Stimulated activated naive CD8-positive, alpha-beta T cell treated with anti-CD3 and anti-CD28 coated beads, Interleukin-15, Interleukin-2, amounts not matched to agents 100 ng/mL and 50 ng/mL, for 24 hours (primary cell): ENCODE measurements at regions not wholly inside any gene's neighbourhood (a gene's known extent, or its start where the extent isn't known, plus 50 kb on each side); places are given as distances from the start of the nearest gene placed in this dataset.

Source experiments
- H3K27ac Mint-ChIP-seq: one replicate; pipeline ENCODE4 v1.8.0; 2021; ENCODE audit warnings: mild to moderate bottlenecking, mixed read lengths
- H3K27me3 Mint-ChIP-seq: one replicate; pipeline ENCODE4 v1.8.0; 2021; ENCODE audit warnings: mixed read lengths
- H3K36me3 Mint-ChIP-seq: one replicate; pipeline ENCODE4 v1.8.0; 2021; ENCODE audit warnings: low read depth, mixed read lengths
- H3K4me1 Mint-ChIP-seq: one replicate; pipeline ENCODE4 v1.8.0; 2021; ENCODE audit warnings: low read depth, mixed read lengths
- H3K4me3 Mint-ChIP-seq: one replicate; pipeline ENCODE4 v1.8.0; 2021; ENCODE audit warnings: mild to moderate bottlenecking, mixed read lengths
- H3K9me3 Mint-ChIP-seq: one replicate; pipeline ENCODE4 v1.8.0; 2021; ENCODE audit warnings: mixed read lengths

DNA sequence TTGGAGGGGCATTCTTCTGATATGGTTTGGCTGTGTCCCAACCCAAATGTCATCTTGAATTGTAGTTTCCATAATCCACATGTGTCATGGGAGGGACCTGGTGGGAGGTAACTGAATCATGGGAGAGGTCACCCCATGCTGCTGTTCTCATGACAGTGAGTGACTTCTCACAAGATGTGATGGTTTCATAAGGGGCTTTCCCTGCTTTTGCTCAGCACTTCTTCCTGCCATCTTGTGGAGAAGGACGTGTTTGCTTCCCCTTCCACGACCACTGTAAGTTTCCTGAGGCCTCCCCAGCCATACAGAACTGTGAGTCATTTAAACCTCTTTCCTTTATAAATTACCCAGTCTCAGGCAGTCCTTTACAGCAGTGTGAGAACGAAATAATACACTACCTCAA lies 382.4 kb downstream of the VRK1 start:
- H3K4me1 Mint-ChIP-seq, result peaks cover 43% of the 10 kb centered on the region
- no peaks in the 10 kb centered on the region for H3K36me3 Mint-ChIP-seq
- H3K4me3 Mint-ChIP-seq, result peak overlapping the region; percentile 69

GRCh38 chr14:97180304-97181200 lies 383.4 kb downstream of the VRK1 start:
- Mint-ChIP-seq H3K9me3 (peaks cover 10% of the 10 kb centered on the region), H3K4me3 (no peak overlapping the region), H3K27me3 (no peaks in the 10 kb centered on the region), H3K4me1 (peaks cover 43% of the 10 kb centered on the region), H3K36me3 (no peaks in the 10 kb centered on the region), H3K27ac (peak overlapping the region; percentile 96)

More for the DNA sequence above, 382.4 kb downstream of the VRK1 start:
- Mint-ChIP-seq H3K27me3 (no peaks in the 10 kb centered on the region), H3K27ac (peak overlapping the region; percentile 96), H3K9me3 (peaks cover 10% of the 10 kb centered on the region)

GRCh38 chr14:97185186-97185585 lies 388.0 kb downstream of the VRK1 start:
- Mint-ChIP-seq H3K9me3 (peaks cover 6% of the 10 kb centered on the region), H3K4me3 (no peak overlapping the region), H3K36me3 (no peaks in the 10 kb centered on the region), H3K4me1 (peaks cover 11% of the 10 kb centered on the region), H3K27ac (no peak overlapping the region), H3K27me3 (no peaks in the 10 kb centered on the region)

DNA sequence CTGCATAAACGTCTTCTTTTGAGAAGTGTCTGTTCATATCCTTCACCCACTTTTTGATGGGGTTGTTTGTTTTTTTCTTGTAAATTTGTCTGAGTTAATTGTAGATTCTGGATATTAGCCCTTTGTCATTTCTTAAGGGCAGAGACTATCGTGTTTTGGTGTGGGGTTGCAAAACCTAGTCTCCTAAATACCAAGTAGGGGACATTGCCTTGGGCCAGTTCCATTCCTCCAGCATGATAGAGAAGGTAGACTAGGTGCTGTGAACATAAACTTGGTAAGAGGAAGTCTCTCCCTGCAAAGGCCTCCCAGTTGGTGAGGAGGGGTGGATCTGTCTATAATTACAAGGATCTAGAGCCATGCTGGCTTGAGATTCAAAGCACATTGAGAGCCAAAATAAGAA lies 390.7 kb downstream of the VRK1 start:
- no peak overlapping the region for H3K27ac Mint-ChIP-seq
- H3K4me3 Mint-ChIP-seq, result no peak overlapping the region
- no peaks in the 10 kb centered on the region for H3K9me3 Mint-ChIP-seq
- no peaks in the 10 kb centered on the region for H3K27me3 Mint-ChIP-seq
- H3K36me3 Mint-ChIP-seq, result no peaks in the 10 kb centered on the region
- H3K4me1 Mint-ChIP-seq, result no peaks in the 10 kb centered on the region

DNA sequence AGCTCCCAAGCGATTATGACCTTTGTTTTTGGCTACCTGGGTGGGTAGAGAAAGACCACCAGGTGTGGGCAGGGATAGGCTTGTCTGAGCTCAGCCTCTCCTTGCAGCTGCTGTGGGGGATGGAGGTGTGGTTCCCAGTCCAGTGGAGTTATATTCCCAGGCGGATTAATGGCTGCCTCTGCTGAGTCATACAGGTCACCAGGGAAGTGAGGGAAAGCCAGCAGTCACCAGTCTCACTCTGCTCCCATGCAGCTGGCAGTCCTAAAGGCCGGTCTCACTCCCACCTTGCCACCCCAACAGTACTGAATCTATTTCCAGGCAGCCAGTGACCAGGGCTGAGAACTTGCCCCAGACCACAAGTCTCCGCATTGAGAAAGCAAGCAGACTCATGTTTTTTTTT lies 399.2 kb downstream of the VRK1 start:
- Mint-ChIP-seq H3K27me3 (no peaks in the 10 kb centered on the region), H3K36me3 (peaks cover 8% of the 10 kb centered on the region), H3K4me3 (no peak overlapping the region), H3K4me1 (no peaks in the 10 kb centered on the region), H3K27ac (no peak overlapping the region), H3K9me3 (peaks cover 14% of the 10 kb centered on the region)

DNA sequence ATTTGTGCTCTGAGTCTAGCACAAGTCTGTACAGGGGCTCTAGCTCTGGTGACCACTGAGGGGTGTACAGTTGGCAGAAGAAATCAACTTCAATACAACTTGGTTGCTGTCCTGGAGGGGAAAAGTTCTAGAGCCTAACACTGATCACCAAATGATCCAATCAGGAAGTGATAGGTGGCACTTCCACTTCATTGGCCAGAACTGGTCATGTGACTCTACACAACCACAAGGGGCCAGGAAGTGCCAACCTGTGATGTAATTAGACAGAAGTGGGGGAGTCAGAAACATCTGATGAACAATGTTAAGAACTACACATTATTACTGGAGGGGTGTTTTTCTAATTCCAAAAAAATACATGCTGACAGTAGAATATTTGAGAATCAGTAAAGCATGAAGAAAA lies 401.6 kb downstream of the VRK1 start:
- Mint-ChIP-seq H3K27me3 (peaks cover 7% of the 10 kb centered on the region), H3K27ac (peak overlapping the region; percentile 26), H3K9me3 (peaks cover 14% of the 10 kb centered on the region), H3K4me3 (no peak overlapping the region), H3K36me3 (peaks cover 8% of the 10 kb centered on the region), H3K4me1 (no peaks in the 10 kb centered on the region)

- H3K4me1 Mint-ChIP-seq, result no peaks in the 10 kb centered on the region
- peaks cover 4% of the 10 kb centered on the region for H3K36me3 Mint-ChIP-seq
Measured at GRCh38 chr14:97200245-97200644, 403.1 kb downstream of the VRK1 start.

DNA sequence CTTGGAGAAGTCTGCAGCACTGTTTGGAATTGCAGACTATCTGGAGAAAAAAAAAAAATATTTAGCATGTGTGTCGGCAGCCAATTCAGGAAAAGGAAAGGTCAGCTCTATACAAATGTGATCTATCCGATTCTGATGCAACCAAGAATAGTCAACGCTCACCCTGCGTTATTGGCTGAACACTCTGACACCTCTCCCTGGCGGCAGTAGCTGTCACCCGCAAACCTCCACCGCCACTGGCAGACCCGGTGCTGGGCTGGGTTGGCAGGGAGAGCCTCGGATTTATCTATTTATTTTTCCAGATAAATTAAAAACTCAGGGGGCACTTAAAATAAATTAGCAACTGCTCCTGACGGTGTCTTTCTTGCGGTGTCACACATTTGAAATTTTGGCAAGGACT lies 409.7 kb downstream of the VRK1 start:
- Mint-ChIP-seq H3K9me3 (no peaks in the 10 kb centered on the region), H3K27me3 (peaks cover 11% of the 10 kb centered on the region), H3K27ac (no peak overlapping the region), H3K36me3 (no peaks in the 10 kb centered on the region), H3K4me1 (no peaks in the 10 kb centered on the region), H3K4me3 (no peak overlapping the region)

More at GRCh38 chr14:97200245-97200644, 403.1 kb downstream of the VRK1 start:
- Mint-ChIP-seq H3K9me3 (peaks cover 10% of the 10 kb centered on the region), H3K27ac (no peak overlapping the region), H3K4me3 (no peak overlapping the region), H3K27me3 (peaks cover 11% of the 10 kb centered on the region)

GRCh38 chr14:97210202-97210601 lies 413.0 kb downstream of the VRK1 start:
- Mint-ChIP-seq H3K9me3 (no peaks in the 10 kb centered on the region), H3K4me3 (no peak overlapping the region), H3K36me3 (no peaks in the 10 kb centered on the region), H3K27me3 (no peaks in the 10 kb centered on the region), H3K4me1 (no peaks in the 10 kb centered on the region), H3K27ac (no peak overlapping the region)

DNA sequence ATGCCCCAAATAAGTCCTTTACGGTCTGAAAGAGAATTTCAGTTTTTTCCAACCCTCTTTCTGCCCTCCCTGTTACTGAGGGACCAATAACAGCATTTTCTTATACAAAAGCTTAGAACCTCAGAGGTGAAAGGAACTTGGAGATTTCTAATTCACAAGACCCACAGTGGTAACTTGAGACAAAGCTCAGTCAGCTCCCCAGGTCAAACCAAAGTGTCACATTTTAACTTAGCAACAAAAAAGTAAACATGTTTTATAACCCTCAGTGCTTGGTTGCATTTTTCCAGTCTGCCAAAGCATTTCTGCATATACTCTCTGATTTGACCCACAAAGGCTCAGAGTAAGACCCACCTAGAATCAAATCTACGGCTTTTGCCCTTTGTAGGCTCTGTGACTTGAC lies 415.2 kb downstream of the VRK1 start:
- H3K9me3 Mint-ChIP-seq, result no peaks in the 10 kb centered on the region
- H3K27me3 Mint-ChIP-seq, result peaks cover 9% of the 10 kb centered on the region
- H3K4me3 Mint-ChIP-seq, result no peak overlapping the region

DNA sequence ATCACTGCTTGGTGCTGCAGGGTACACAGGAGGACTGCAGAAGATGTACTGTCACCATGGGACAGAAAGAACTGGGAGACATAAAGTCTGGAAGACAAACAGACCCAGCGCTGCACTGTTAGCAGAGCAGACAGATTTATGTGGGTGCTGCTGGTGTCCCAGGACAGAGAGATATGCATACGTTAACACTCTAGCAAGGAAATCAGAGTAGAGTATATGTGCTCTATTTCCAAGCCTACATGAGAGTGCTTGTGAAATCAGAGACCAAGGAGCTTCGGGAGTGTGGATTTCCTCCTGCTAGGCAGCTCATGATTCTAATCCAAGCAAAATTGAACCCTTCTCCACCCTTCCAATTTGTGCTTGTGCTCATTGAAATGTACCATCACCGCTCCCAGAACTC lies 416.5 kb downstream of the VRK1 start:
- Mint-ChIP-seq H3K27me3 (peaks cover 11% of the 10 kb centered on the region), H3K9me3 (no peaks in the 10 kb centered on the region), H3K36me3 (no peaks in the 10 kb centered on the region), H3K4me3 (no peak overlapping the region), H3K4me1 (peaks cover 9% of the 10 kb centered on the region), H3K27ac (no peak overlapping the region)

More for the DNA sequence above, 415.2 kb downstream of the VRK1 start:
- H3K27ac Mint-ChIP-seq, result no peak overlapping the region
- H3K36me3 Mint-ChIP-seq, result no peaks in the 10 kb centered on the region
- H3K4me1 Mint-ChIP-seq, result no peaks in the 10 kb centered on the region

DNA sequence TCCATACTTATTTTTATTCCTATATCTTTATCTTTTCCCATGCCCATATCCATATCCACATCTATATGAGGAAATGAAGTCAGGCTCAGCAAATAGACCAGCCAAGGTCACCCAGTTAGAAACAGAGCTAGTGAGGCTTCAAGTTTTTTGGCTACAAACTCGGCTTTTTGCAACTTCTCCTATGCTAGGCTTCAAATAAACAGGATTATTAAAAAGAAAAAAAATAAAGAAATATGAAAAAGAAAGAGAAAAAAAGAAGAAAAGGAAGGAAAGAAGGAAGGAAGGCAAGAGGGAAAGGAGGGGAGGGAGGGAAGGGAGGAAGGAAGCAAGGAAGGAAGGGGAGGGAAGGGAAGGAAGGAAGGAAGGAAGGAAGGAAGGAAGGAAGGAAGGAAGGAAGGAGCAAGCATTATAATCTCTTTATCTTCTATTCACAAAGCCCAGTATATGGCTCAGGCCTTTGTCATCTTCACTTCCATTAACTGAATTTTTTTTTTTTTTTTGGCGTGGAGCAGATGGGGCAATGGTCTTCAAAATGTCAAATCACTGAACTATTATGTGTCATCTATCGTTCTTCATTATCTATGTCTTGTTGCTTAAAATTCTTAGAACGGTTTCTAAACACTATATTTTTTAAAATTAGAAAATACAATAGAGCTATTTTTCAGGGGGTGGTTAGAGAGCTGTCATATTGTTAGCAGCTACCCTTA lies 418.2 kb downstream of the VRK1 start:
- Mint-ChIP-seq H3K9me3 (no peaks in the 10 kb centered on the region), H3K27ac (no peak overlapping the region), H3K4me1 (peaks cover 23% of the 10 kb centered on the region), H3K4me3 (no peak overlapping the region), H3K27me3 (peaks cover 16% of the 10 kb centered on the region), H3K36me3 (no peaks in the 10 kb centered on the region)

GRCh38 chr14:97217111-97217885 lies 420.1 kb downstream of the VRK1 start:
- H3K4me3 Mint-ChIP-seq, result no peak overlapping the region
- H3K27ac Mint-ChIP-seq, result no peak overlapping the region
- no peaks in the 10 kb centered on the region for H3K36me3 Mint-ChIP-seq
- peaks cover 23% of the 10 kb centered on the region for H3K4me1 Mint-ChIP-seq
- no peaks in the 10 kb centered on the region for H3K9me3 Mint-ChIP-seq
- peaks cover 24% of the 10 kb centered on the region for H3K27me3 Mint-ChIP-seq

DNA sequence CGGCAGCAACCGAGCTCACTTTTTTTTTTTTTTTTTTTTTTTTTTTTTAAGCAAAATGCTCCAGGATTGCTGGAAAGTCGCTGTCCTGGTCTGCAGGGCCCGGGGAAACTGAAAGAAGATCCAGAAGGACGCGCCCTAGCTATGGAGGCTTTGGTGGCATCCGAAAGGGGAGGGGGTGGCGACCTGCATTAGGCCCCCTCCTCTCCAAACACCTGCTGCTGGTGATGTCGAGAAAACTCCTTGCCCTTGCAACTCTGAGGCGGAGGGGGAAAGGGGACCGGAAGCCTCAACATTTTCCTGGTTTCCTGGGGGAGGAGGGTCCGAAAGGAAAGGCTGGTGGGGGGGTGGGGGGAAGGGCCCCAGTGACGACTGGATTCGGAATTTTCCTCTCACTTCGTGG lies 421.1 kb downstream of the VRK1 start:
- Mint-ChIP-seq H3K36me3 (no peaks in the 10 kb centered on the region), H3K27me3 (peaks cover 31% of the 10 kb centered on the region), H3K4me1 (peaks cover 23% of the 10 kb centered on the region), H3K4me3 (peak overlapping the region; percentile 78), H3K27ac (no peak overlapping the region), H3K9me3 (no peaks in the 10 kb centered on the region)
